ENCODE measurements at regions not wholly inside any gene's neighbourhood (a gene's known extent, or its start where the extent isn't known, plus 50 kb on each side); places are given as distances from the start of the nearest gene placed in this dataset.

GRCh38 chr1:223041481-223041880 is 101.6 kb downstream of the TLR5 start:
- DNase-seq (ENCODE audit: low read depth in 1 of 2, low spot score in 2 of 2) (no peak), FAIRE-seq (no peak)
- H3K56ac ChIP-seq (replicated peaks; ENCODE audit: insufficient read length, low read depth, low read length): no peak overlapping the region
- H3K23ac ChIP-seq (ENCODE audit: insufficient read length): no peak overlapping the region
- H3K36me3 ChIP-seq (ENCODE audit: control insufficient read depth in 2 of 4, insufficient read depth in 4 of 4, low read length in 3 of 4): no peaks in the 10 kb centered on the region
- H4K91ac ChIP-seq (replicated peaks; ENCODE audit: insufficient read length, low read length): no peak overlapping the region
- H3K9me3 ChIP-seq (ENCODE audit: insufficient read depth in 2 of 2, low read depth in 1 of 2, low read length in 1 of 2): peaks cover 0 to 7% of the 10 kb centered on the region in 2 experiments; a peak in 2 of 4 replicates
- no peaks in the 10 kb centered on the region; the same call in 1 of the 2 replicates for H3K79me1 ChIP-seq (ENCODE audit: low read depth, low read length)
- H3K79me2 ChIP-seq (ENCODE audit: control insufficient read depth in 1 of 2, insufficient read depth in 2 of 2, low read length in 2 of 2): no peaks in the 10 kb centered on the region
- no peak overlapping the region for H3K9ac ChIP-seq (replicated peaks in 1 of 4; ENCODE audit: extremely low read depth in 1 of 4, low read depth in 3 of 4, low read length in 3 of 4)
- CTCF ChIA-PET (ENCODE audit: partially characterized antibody): interaction anchor here (0.8 to 3.1 kb wide), 3 partner anchors 8 to 48 kb away, joined by 3 to 10 read pairs (median 5); no protein-coding TSS in a partner anchor
- H2AK5ac ChIP-seq (ENCODE audit: low read depth, low read length): no peak overlapping the region
- no peak overlapping the region for H3K27ac ChIP-seq (ENCODE audit: low read depth, low read length)
- no peak overlapping the region for H2BK12ac ChIP-seq (ENCODE audit: low read depth, low read length)
- no peak overlapping the region for H4K8ac ChIP-seq (ENCODE audit: extremely low read depth, insufficient read depth, low read length)
- H3K27me3 ChIP-seq (replicated peaks in 1 of 4; ENCODE audit: control insufficient read depth in 3 of 4, extremely low read depth in 1 of 4, insufficient read depth in 3 of 4, low read length in 3 of 4): peaks cover 0 to 2% (median 0%) of the 10 kb centered on the region in 4 experiments; a peak in 1 of 7 replicates
- no peaks in the 10 kb centered on the region for H4K20me1 ChIP-seq (replicated peaks in 1 of 2; ENCODE audit: control insufficient read depth in 1 of 2, insufficient read depth in 2 of 2, low read length in 2 of 2)
- POLR2A ChIA-PET (ENCODE audit: partially characterized antibody): interaction anchor here (0.9 to 5.7 kb wide), 7 partner anchors 9 to 49 kb away, joined by 3 to 53 read pairs (median 4); no protein-coding TSS in a partner anchor
- H3K4me3 ChIP-seq (ENCODE audit: extremely low read depth in 1 of 4, insufficient read depth in 2 of 4, low read depth in 3 of 4, low read length in 4 of 4): no peak overlapping the region
- H3K4me1 ChIP-seq (replicated peaks in 1 of 4; ENCODE audit: control insufficient read depth in 3 of 4, insufficient read depth in 4 of 4, low read length in 3 of 4): peaks cover 0 to 7% (median 2%) of the 10 kb centered on the region in 4 experiments; a peak in 4 of 7 replicates
- H2BK20ac ChIP-seq (ENCODE audit: low read length): no peak overlapping the region
- H2AFZ ChIP-seq (ENCODE audit: low read length): no peak overlapping the region
- H4K5ac ChIP-seq (ENCODE audit: insufficient read length, low read depth, low read length): no peak overlapping the region
- no peak overlapping the region for H2BK120ac ChIP-seq (replicated peaks; ENCODE audit: low read depth, low read length)
- no peak overlapping the region; the same call in 1 of the 2 replicates for H2BK5ac ChIP-seq (ENCODE audit: low read depth, low read length)
- no peak for TF ChIP-seq POLR2A (IDR thresholded peaks at IDR 0.05; ENCODE audit: control extremely low read depth in 1 of 2, low read depth in 2 of 2, low read length in 2 of 2)
- TF ChIP-seq SAP30 (IDR thresholded peaks at IDR 0.05; ENCODE audit: insufficient read depth, insufficient replicate concordance, low read length): no peak
- no peak for TF ChIP-seq POLR2AphosphoS5 (IDR thresholded peaks at IDR 0.05; ENCODE audit: low read depth, low read length)
- TF ChIP-seq EZH2 (IDR thresholded peaks at IDR 0.05; ENCODE audit: low read depth, low read length, severe bottlenecking): no peak
- no peaks in the 10 kb centered on the region for H3K23me2 ChIP-seq (ENCODE audit: low read depth, low read length)
- H3K18ac ChIP-seq (ENCODE audit: extremely low read depth, low read length): no peak overlapping the region; the same call in 1 of the 2 replicates
- 80% methylated on average over 2 of the region's 2 CpGs; no CpG with 5 or more reads in 1 of the 2 experiments for WGBS, 2 experiments (ENCODE audit: extremely low coverage in 1 of 2, insufficient coverage in 1 of 2, insufficient read length in 1 of 2, insufficient replicate concordance in 2 of 2, low coverage in 1 of 2, low lambda C conversion rate in 2 of 2, missing lambda C conversion rate in 1 of 2)
- no peak overlapping the region for H3K4ac ChIP-seq (replicated peaks; ENCODE audit: insufficient read length, low read depth, low read length)
- H3K14ac ChIP-seq (ENCODE audit: insufficient read length): no peak overlapping the region
- H2BK15ac ChIP-seq (ENCODE audit: low read length): no peak overlapping the region
- H3K4me2 ChIP-seq (ENCODE audit: insufficient read depth in 1 of 2, low read depth in 2 of 2, low read length in 2 of 2): no peak overlapping the region
